Caki2 (cell line): ENCODE measurements at regions not wholly inside any gene's neighbourhood (a gene's known extent, or its start where the extent isn't known, plus 50 kb on each side); places are given as distances from the start of the nearest gene placed in this dataset.
"Not testable (repeated sequence)": the region's sequence is repeated elsewhere in the genome, so short reads cannot be mapped to it uniquely, and the experiment has no call there.

Experiments
- DNase-seq: peaks from one replicate; pipeline ENCODE4 v3.0.0-alpha.2; 2015; ENCODE audit warnings: low read depth
- in situ Hi-C: cut with HindIII; loops from 2 replicates; pipeline ENCODE4 v1.10.0; 2016; ENCODE audit warnings: low sequenced_read_pairs, low pct_unique_long_range_greater_than_20kb, mixed read lengths

DNA sequence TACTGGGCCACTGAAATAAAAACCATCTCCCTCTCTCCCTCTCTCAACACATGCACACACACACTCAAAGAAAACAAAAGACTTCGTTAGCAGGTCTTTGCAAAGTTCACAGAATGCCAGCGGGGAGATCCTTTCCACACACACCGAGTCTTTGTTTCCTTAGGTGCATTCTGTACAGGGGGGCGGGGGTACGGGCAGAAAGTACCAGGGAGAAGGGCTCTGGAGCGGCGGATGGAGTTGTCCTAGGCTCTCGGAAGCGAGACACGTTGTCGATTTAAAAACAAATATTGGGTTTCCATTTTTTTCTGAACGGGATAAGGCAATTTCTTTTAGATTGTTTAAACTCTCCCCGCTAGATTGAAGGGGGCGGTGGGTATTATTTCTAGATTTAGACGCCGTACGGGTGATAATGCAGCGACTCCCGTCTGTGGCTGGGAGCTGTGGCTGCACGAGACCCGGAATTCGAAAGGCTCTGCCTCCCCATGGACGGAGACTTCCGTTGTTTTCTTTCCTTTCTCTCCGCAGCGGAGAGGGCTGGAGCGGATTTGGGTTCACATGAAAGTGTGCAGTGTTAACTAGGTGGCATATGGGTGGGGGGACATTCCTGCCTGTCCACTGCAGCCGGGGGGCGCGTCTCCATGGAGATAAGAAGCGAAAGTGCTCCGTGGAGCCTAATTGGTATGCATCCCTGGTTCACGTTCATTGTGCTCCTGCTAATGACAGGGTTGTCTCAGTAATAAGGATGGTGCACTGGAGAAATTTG is 357.9 kb downstream of the TEX29 start:
- DNase-seq, in situ Hi-C loops: not testable (repeated sequence)

GRCh38 chr13:111679645-111680044 is 359.2 kb downstream of the TEX29 start:
- in situ Hi-C loops: not testable (repeated sequence)

DNA sequence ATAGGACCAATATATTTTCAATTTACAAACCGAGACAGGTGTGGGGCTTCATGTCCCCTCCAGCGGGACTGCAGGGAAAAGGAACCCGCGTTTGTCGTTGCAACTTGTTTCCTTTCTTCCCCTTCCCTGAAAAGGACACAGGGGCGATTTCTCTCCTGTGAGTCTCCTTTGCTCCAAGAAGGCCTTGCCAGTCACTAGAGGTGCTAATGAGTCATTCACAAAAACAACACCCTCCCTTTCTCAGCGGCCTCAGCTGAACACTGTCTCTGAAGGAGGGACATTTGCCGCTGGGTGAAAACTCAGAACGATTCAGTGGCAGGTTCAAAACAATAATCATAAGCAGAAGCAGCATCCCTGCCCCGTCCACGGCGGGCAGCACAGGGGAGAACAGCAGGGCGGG is 359.7 kb downstream of the TEX29 start:
- in situ Hi-C loops: not testable (repeated sequence)

More at GRCh38 chr13:111679645-111680044, 359.2 kb downstream of the TEX29 start:
- not testable (repeated sequence) for DNase-seq

GRCh38 chr13:111692028-111692427 is 371.6 kb downstream of the TEX29 start:
- DNase-seq, in situ Hi-C loops: not testable (repeated sequence)

More for the DNA sequence above, 359.7 kb downstream of the TEX29 start:
- not testable (repeated sequence) for DNase-seq

- DNase-seq, in situ Hi-C loops: not testable (repeated sequence)
Measured at GRCh38 chr13:111696121-111696520, 370.8 kb upstream of the SOX1 start.

DNA sequence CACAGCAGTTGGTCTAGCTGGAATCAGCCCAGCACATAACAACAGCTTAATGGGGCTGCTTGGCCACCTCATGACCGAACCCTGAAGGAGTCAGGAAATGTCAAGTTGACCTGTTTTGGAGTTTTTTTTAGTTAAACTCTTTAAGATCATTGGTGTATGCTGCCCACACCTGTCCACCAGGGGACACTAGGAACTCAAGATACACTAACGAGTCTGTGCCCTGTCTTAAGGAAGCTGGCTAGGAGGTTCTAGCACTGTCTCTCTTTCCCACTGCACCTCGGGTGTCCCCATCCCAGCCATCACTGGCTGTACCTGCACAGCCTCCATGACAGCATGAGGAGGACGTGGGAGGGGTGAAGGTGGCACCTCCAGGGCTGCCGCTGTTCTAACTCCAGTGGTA is 364.9 kb upstream of the SOX1 start:
- DNase-seq, in situ Hi-C loops: not testable (repeated sequence)
